H1 (cell line): ENCODE measurements at regions not wholly inside any gene's neighbourhood (a gene's known extent, or its start where the extent isn't known, plus 50 kb on each side); places are given as distances from the start of the nearest gene placed in this dataset.

Experiments
- CTCF ChIA-PET: fragments of 300-600 bp; sonication (Branson Sonifier 250); formaldehyde crosslinking; loops from one replicate; lab custom pipeline; 2021; ENCODE audit not compliant: partially characterized antibody; lab: Charles Lee
- POLR2A ChIA-PET: fragments of 300-600 bp; sonication (Branson Sonifier 250); formaldehyde crosslinking; loops from one replicate; lab custom pipeline; 2021; ENCODE audit warnings: inconsistent platforms; ENCODE audit not compliant: partially characterized antibody; lab: Charles Lee
- DNase-seq, 2 experiments: peaks; one replicate each; pipeline versions ENCODE4 v3.0.0 to v3.0.0-alpha.2; 2010 to 2022; ENCODE audit warnings: low spot score in 2 of 2, low read depth in 1 of 2, mixed read lengths in 1 of 2
- FAIRE-seq: peaks from 2 replicates; lab custom pipeline; 2011; peaks lifted over from hg19 to GRCh38; lab: Jason Lieb, UNC
- H2AFZ ChIP-seq: 2 replicates; pipeline ENCODE4 v1.8.1; 2012; ENCODE audit warnings: low read length, inconsistent platforms
- H2AK5ac ChIP-seq: 2 replicates; pipeline ENCODE4 v1.6.1; 2013; ENCODE audit warnings: low read depth, low read length
- H2BK120ac ChIP-seq: replicated peaks from 2 replicates; pipeline ENCODE3; 2013; ENCODE audit warnings: low read depth, low read length, inconsistent platforms
- H2BK12ac ChIP-seq: 2 replicates; pipeline ENCODE4 v1.6.1; 2013; ENCODE audit warnings: low read depth, low read length
- H2BK15ac ChIP-seq: 2 replicates; pipeline ENCODE4 v1.6.1; 2013; ENCODE audit warnings: low read length
- H2BK20ac ChIP-seq: 2 replicates; pipeline ENCODE4 v1.6.1; 2013; ENCODE audit warnings: low read length
- H2BK5ac ChIP-seq: 2 replicates; pipeline ENCODE4 v1.6.1; 2013; ENCODE audit warnings: low read depth, low read length
- H3K14ac ChIP-seq: 2 replicates; pipeline ENCODE4 v1.6.1; 2013; ENCODE audit warnings: inconsistent platforms; ENCODE audit not compliant: insufficient read length
- H3K18ac ChIP-seq: 2 replicates; pipeline ENCODE4 v1.6.1; 2013; ENCODE audit warnings: low read length; ENCODE audit errors: extremely low read depth
- H3K23ac ChIP-seq: 2 replicates; pipeline ENCODE4 v1.6.1; 2013; ENCODE audit warnings: inconsistent platforms; ENCODE audit not compliant: insufficient read length
- H3K23me2 ChIP-seq: 2 replicates; pipeline ENCODE4 v1.6.1; 2013; ENCODE audit warnings: low read depth, low read length
- H3K27ac ChIP-seq: 2 replicates; pipeline ENCODE4 v1.6.1; 2011; ENCODE audit warnings: low read depth, low read length, inconsistent platforms
- H3K27me3 ChIP-seq, 4 experiments: replicated peaks in 1 of 4; 1 replicate in 1 of 4; 2 replicates in 3 of 4; pipeline versions ENCODE4 v1.6.1 to v1.8.1; 2011 to 2013; ENCODE audit warnings: low read length in 3 of 4, mild to moderate bottlenecking in 3 of 4, inconsistent platforms in 2 of 4, mixed read lengths in 2 of 4, moderate library complexity in 1 of 4; ENCODE audit not compliant: control insufficient read depth in 3 of 4, insufficient read depth in 3 of 4; ENCODE audit errors: extremely low read depth in 1 of 4
- H3K36me3 ChIP-seq, 4 experiments: 2 replicates each; pipeline versions ENCODE4 v1.6.1 to v1.8.1; 2011 to 2013; ENCODE audit warnings: mild to moderate bottlenecking in 4 of 4, low read length in 3 of 4, moderate library complexity in 2 of 4, control low read depth in 1 of 4, inconsistent platforms in 1 of 4; ENCODE audit not compliant: insufficient read depth in 4 of 4, control insufficient read depth in 2 of 4
- H3K4ac ChIP-seq: replicated peaks from 2 replicates; pipeline ENCODE3; 2013; ENCODE audit warnings: low read length, low read depth, mixed read lengths, inconsistent platforms; ENCODE audit not compliant: insufficient read length
- H3K4me1 ChIP-seq, 4 experiments: replicated peaks in 1 of 4; 1 replicate in 1 of 4; 2 replicates in 3 of 4; pipeline versions ENCODE4 v1.6.1 to v1.8.1; 2011 to 2013; ENCODE audit warnings: low read length in 3 of 4, inconsistent platforms in 2 of 4, mixed read lengths in 1 of 4; ENCODE audit not compliant: insufficient read depth in 4 of 4, control insufficient read depth in 3 of 4
- H3K4me2 ChIP-seq, 2 experiments: 2 replicates each; pipeline versions ENCODE4 v1.6.1 to v1.8.1; 2011 to 2013; ENCODE audit warnings: low read depth in 2 of 2, low read length in 2 of 2, control low read depth in 1 of 2, inconsistent platforms in 1 of 2, mild to moderate bottlenecking in 1 of 2; ENCODE audit not compliant: insufficient read depth in 1 of 2
- H3K4me3 ChIP-seq, 4 experiments: fragments of 200-600, 300-600 bp in 1 of 4; sonication (generic), shearing (Covaris generic), sonication (Bioruptor Twin) in 1 of 4; 2 replicates each; pipeline versions ENCODE4 v1.5.1 to v1.8.1; 2011 to 2016; ENCODE audit warnings: low read length in 4 of 4, low read depth in 3 of 4, control low read depth in 2 of 4, inconsistent platforms in 2 of 4, mild to moderate bottlenecking in 2 of 4, mixed read lengths in 1 of 4, moderate library complexity in 1 of 4; ENCODE audit not compliant: insufficient read depth in 2 of 4; ENCODE audit errors: extremely low read depth in 1 of 4
- H3K56ac ChIP-seq: replicated peaks from 2 replicates; pipeline ENCODE3; 2013; ENCODE audit warnings: low read depth, mild to moderate bottlenecking, mixed read lengths, low read length, inconsistent platforms; ENCODE audit not compliant: insufficient read length
- H3K79me1 ChIP-seq: 2 replicates; pipeline ENCODE4 v1.6.1; 2013; ENCODE audit warnings: low read depth, low read length, control low read depth
- H3K79me2 ChIP-seq, 2 experiments: 2 replicates each; pipeline versions ENCODE4 v1.6.1 to v1.8.1; 2012 to 2013; ENCODE audit warnings: low read length in 2 of 2, mild to moderate bottlenecking in 2 of 2, inconsistent platforms in 1 of 2; ENCODE audit not compliant: insufficient read depth in 2 of 2, control insufficient read depth in 1 of 2
- H3K9ac ChIP-seq, 4 experiments: replicated peaks in 1 of 4; 1 replicate in 1 of 4; 2 replicates in 3 of 4; pipeline versions ENCODE4 v1.6.1 to v1.8.1; 2011 to 2013; ENCODE audit warnings: low read depth in 3 of 4, low read length in 3 of 4, control low read depth in 2 of 4, mild to moderate bottlenecking in 2 of 4, moderate library complexity in 2 of 4, inconsistent platforms in 1 of 4; ENCODE audit errors: extremely low read depth in 1 of 4
- H3K9me3 ChIP-seq, 2 experiments: 2 replicates each; pipeline versions ENCODE4 v1.6.1 to v1.8.1; 2012 to 2013; ENCODE audit warnings: mild to moderate bottlenecking in 2 of 2, moderate library complexity in 2 of 2, control low read depth in 1 of 2, inconsistent platforms in 1 of 2, low read depth in 1 of 2, low read length in 1 of 2, mixed read lengths in 1 of 2; ENCODE audit not compliant: insufficient read depth in 2 of 2
- H4K20me1 ChIP-seq, 2 experiments: replicated peaks in 1 of 2; 2 replicates each; pipeline versions ENCODE3 to v1.8.1; 2011 to 2013; ENCODE audit warnings: inconsistent platforms in 2 of 2, low read length in 2 of 2, mild to moderate bottlenecking in 1 of 2; ENCODE audit not compliant: insufficient read depth in 2 of 2, control insufficient read depth in 1 of 2
- H4K5ac ChIP-seq: 2 replicates; pipeline ENCODE4 v1.6.1; 2013; ENCODE audit warnings: low read length, low read depth, mixed read lengths, inconsistent platforms; ENCODE audit not compliant: insufficient read length
- H4K8ac ChIP-seq: 2 replicates; pipeline ENCODE4 v1.8.0; 2013; ENCODE audit warnings: mild to moderate bottlenecking, moderate library complexity, low read length, inconsistent platforms; ENCODE audit not compliant: insufficient read depth; ENCODE audit errors: extremely low read depth
- H4K91ac ChIP-seq: replicated peaks from 2 replicates; pipeline ENCODE3; 2013; ENCODE audit warnings: low read length, mixed read lengths, inconsistent platforms; ENCODE audit not compliant: insufficient read length
- CHD1 ChIP-seq: IDR thresholded peaks from 2 replicates; pipeline ENCODE4 v1.6.1; 2012; ENCODE audit warnings: low read depth, low read length, improper control_type of control experiment
- SP2 ChIP-seq: IDR thresholded peaks from 2 replicates; pipeline ENCODE4 v1.6.1; 2012; ENCODE audit warnings: mild to moderate bottlenecking, low read length, inconsistent platforms
- TAF1 ChIP-seq: IDR thresholded peaks from 2 replicates; pipeline ENCODE4 v1.6.1; 2011; ENCODE audit warnings: mild to moderate bottlenecking, low read depth, low read length
- WGBS, 2 experiments: shearing (Covaris generic) in 1 of 2; methylation state at CpG; one replicate each; pipeline versions ENCODE4 v1.1.6 to v1.1.7; 2013 to 2015; ENCODE audit warnings: low lambda C conversion rate in 2 of 2, mixed read lengths in 2 of 2, inconsistent platforms in 1 of 2, low coverage in 1 of 2, missing lambda C conversion rate in 1 of 2; ENCODE audit not compliant: insufficient replicate concordance in 2 of 2, insufficient coverage in 1 of 2, insufficient read length in 1 of 2; ENCODE audit errors: extremely low coverage in 1 of 2, missing lambda C conversion rate in 1 of 2; 5-methylcytosine and 5-hydroxymethylcytosine counted together

DNA sequence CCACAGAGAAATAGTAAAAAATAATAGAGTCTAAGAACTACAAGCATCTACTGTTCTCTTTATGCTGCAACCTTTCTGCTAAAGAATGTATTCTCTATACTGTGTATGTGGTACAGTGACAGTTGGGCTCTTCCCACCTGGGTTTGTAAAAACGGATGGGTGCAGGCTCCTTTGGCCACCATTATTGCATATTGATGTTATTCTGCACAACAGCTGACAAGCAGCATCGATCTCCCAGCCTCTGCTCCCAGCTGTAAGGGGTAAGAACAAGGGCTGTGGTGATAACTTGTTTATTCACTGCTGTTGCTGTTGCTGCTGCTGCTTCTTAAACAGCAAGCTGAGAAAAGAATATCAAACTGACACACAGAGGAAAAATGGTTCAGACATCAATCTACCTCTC, 56.1 kb downstream of the KCNRG start:
- POLR2A ChIA-PET: interaction anchor here (2.4 kb wide), 1 partner anchor 9 kb away, joined by 7 read pairs; no protein-coding TSS in a partner anchor
- Histone ChIP-seq H4K8ac (no peak overlapping the region), H2BK5ac (no peak overlapping the region), H3K9ac (no peak overlapping the region), H3K4me3 (no peak overlapping the region), H2AFZ (no peak overlapping the region), H3K27ac (no peak overlapping the region), H3K23ac (no peak overlapping the region), H2BK15ac (no peak overlapping the region), H3K4me2 (no peak overlapping the region), H2AK5ac (no peak overlapping the region), H4K5ac (no peak overlapping the region), H4K20me1 (peaks cover 0 to 2% of the 10 kb centered on the region in 2 experiments), H2BK120ac (no peak overlapping the region), H3K18ac (no peak overlapping the region), H3K9me3 (no peaks in the 10 kb centered on the region), H3K36me3 (peaks cover 0 to 6% (median 1%) of the 10 kb centered on the region in 4 experiments; a peak in 1 of 8 replicates), H3K79me1 (peaks cover 3% of the 10 kb centered on the region; the same call in 1 of the 2 replicates), H3K14ac (no peak overlapping the region), H3K23me2 (0 out of 2 replicates have a peak, but pooled peaks cover 2% of the 10 kb centered on the region), H4K91ac (no peak overlapping the region), H3K56ac (no peak overlapping the region), H2BK12ac (no peak overlapping the region), H2BK20ac (no peak overlapping the region), H3K4ac (no peak overlapping the region), H3K4me1 (no peaks in the 10 kb centered on the region), H3K27me3 (no peaks in the 10 kb centered on the region), H3K79me2 (peaks cover 0 to 53% of the 10 kb centered on the region in 2 experiments; a peak in 2 of 4 replicates)
- DNase-seq (no peak), FAIRE-seq (no peak)
- 73% methylated on average over 2 of the region's 2 CpGs; no CpG with 5 or more reads in 1 of the 2 experiments for WGBS, 2 experiments
- CTCF ChIA-PET: interaction anchor here (2.0 kb wide), 1 partner anchor 13 kb away, joined by 5 read pairs; no protein-coding TSS in a partner anchor
- TF ChIP-seq SP2 (no peak), TAF1 (no peak), CHD1 (no peak)
